Activated naive CD4-positive, alpha-beta T cell treated with anti-CD3 and anti-CD28 coated beads, Interleukin-2, amount 50 U/mL, for 24 hours (primary cell): ENCODE measurements at regions not wholly inside any gene's neighbourhood (a gene's known extent, or its start where the extent isn't known, plus 50 kb on each side); places are given as distances from the start of the nearest gene placed in this dataset.
"Not testable (repeated sequence)": the region's sequence is repeated elsewhere in the genome, so short reads cannot be mapped to it uniquely, and the experiment has no call there.

Experiments
- H3K27ac Mint-ChIP-seq: one replicate; pipeline ENCODE4 v1.8.0; 2021; ENCODE audit warnings: mild to moderate bottlenecking, mixed read lengths
- H3K27me3 Mint-ChIP-seq: one replicate; pipeline ENCODE4 v1.8.0; 2021; ENCODE audit warnings: mixed read lengths
- H3K36me3 Mint-ChIP-seq: one replicate; pipeline ENCODE4 v1.8.0; 2021; ENCODE audit warnings: mixed read lengths
- H3K4me1 Mint-ChIP-seq: one replicate; pipeline ENCODE4 v1.8.0; 2021; ENCODE audit warnings: mixed read lengths
- H3K4me3 Mint-ChIP-seq: one replicate; pipeline ENCODE4 v1.8.0; 2021; ENCODE audit warnings: mild to moderate bottlenecking, mixed read lengths
- H3K9me3 Mint-ChIP-seq: one replicate; pipeline ENCODE4 v1.8.0; 2021; ENCODE audit warnings: mixed read lengths

DNA sequence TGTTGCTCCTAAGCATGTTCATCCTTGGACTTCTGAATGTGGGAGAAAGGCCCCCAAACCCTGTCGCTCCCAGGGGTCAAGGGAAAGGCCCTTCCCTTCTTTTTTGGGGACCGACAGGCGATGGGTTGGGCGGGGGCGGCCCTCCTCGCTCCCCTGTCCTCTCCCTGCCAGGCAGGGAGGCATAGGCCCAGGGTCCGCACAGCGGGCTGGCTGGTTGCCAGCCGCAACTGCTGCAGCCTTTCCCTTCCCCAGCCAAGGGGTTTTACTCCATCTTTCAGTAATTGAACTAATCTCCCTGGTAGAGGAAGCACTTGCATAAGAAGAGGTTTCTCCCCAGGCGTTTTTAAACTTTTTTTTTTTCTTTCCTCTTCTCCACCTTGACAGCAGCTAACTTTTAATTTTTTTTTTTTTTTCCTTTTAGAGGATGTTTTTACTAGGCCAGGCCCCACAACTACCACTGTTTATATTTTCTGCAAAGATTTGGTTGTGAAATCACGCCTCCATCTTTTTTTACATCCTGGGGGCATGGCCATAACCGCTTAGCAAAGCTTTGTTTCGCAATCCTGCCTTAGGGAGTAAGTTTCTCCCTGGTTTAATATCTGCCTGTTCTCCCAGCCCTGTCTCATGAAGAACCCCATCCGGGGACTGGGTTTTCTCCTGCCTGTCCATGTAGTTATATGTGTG, 216.9 kb upstream of the ZNF608 start:
- H3K36me3 Mint-ChIP-seq: no peaks in the 10 kb centered on the region
- H3K4me3 Mint-ChIP-seq: no peak overlapping the region
- H3K4me1 Mint-ChIP-seq: no peaks in the 10 kb centered on the region
- no peaks in the 10 kb centered on the region for H3K9me3 Mint-ChIP-seq
- H3K27me3 Mint-ChIP-seq: no peaks in the 10 kb centered on the region
- H3K27ac Mint-ChIP-seq: no peak overlapping the region

DNA sequence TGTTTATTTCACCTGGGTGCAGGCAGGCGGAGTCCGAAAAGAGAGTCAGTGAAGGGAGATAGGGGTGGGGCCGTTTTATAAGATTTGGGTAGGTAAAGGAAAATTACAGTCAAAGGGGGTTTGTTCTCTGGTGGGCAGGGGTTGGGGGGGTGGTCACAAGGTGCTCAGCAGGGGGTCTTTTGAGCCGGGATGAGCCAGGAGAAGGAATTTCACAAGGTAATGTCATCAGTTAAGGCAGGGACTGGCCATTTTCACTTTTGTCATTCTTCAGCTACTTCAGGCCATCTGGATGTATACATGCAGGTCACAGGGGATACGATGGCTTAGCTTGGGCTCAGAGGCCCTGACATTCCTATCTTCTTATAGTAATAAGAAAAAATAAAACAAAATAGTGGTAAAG, 220.3 kb upstream of the ZNF608 start:
- not testable (repeated sequence) for H3K27ac Mint-ChIP-seq, H3K9me3 Mint-ChIP-seq, H3K36me3 Mint-ChIP-seq

DNA sequence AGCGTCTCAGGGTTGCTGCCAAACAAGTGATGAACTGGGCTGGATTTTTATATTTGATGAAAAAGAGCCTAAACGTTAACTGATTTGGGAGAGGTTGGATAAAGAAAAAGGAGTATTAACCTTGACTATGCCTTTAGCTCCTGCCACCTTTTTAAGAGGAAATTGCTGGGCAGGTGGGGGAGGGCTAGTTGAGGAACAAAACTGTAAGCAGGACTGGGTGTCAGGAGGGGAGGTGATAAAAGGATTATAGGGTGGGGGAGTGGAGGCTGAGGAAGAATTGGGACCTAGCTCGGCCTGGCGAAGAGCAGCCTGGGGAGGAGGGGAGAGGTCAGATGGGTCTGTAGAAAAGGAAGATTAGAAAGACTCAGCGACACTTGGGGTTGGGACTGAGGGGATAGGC, 223.9 kb upstream of the ZNF608 start:
- H3K4me3 Mint-ChIP-seq, H3K27ac Mint-ChIP-seq, H3K9me3 Mint-ChIP-seq, H3K27me3 Mint-ChIP-seq, H3K4me1 Mint-ChIP-seq, H3K36me3 Mint-ChIP-seq: not testable (repeated sequence)

More for the DNA sequence above, 220.3 kb upstream of the ZNF608 start:
- H3K4me3 Mint-ChIP-seq, H3K27me3 Mint-ChIP-seq, H3K4me1 Mint-ChIP-seq: not testable (repeated sequence)

DNA sequence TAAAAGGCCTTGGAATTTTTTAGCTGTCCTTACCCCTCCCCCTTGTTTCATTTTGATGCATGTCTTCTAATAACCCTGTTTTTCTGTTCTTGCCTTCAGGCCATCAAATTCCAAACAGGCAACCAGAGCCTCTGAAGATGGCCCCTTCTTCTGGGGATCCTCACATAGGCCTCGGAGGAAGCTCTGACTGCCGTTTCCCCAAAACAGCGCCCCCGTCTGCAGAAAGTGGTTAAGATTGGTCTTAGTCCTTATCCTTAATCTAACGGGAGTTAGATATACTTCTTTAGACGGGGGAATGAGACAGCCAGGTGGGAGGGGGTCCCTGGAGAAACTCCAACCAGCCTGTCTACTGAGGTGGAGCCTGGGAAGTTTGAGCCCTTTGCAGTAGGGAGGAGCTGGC, 226.3 kb upstream of the ZNF608 start:
- Mint-ChIP-seq H3K4me3 (no peak overlapping the region), H3K36me3 (no peaks in the 10 kb centered on the region), H3K9me3 (no peaks in the 10 kb centered on the region), H3K4me1 (no peaks in the 10 kb centered on the region), H3K27ac (no peak overlapping the region), H3K27me3 (no peaks in the 10 kb centered on the region)

DNA sequence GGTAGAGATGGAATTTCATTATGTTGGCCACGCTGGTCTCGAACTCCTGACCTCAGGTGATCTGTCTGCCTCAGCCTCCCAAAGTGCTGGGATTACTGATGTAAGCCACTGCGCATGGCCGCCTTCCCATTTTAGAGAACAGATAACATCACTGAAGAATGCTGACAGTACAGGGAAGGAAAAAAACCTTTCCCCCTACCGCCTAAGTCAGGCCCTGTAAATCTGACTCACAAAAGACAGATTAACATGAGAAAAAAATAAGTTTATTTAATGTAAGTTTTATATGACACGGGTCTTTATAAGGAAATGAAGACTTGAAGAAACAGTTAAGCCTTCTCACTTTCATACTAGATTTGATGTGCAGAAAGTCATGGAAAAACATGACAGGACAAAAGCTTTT, 227.2 kb upstream of the ZNF608 start:
- Mint-ChIP-seq H3K4me3 (no peak overlapping the region), H3K9me3 (no peaks in the 10 kb centered on the region), H3K27me3 (no peaks in the 10 kb centered on the region), H3K27ac (no peak overlapping the region), H3K4me1 (no peaks in the 10 kb centered on the region), H3K36me3 (no peaks in the 10 kb centered on the region)

DNA sequence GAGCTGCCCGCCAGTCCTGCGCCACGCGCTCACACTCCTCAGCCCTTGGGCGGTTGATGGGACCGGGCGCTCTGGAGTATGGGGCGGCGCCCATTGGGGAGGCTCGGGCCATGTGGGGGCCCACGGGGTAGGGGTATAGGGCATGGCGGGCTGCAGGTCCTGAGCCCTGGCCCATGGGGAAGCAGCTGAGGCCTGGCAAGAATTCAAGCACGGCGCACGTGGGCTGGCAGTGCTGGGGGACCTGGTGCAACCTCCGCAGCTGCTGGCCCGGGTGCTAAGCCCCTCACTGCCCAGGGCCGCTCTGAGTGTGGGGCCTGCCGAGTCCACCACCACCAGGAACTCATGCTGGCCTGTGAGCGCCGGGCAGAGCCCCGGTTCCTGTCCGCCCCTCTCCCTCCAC, 229.6 kb upstream of the ZNF608 start:
- Mint-ChIP-seq H3K36me3 (no peaks in the 10 kb centered on the region), H3K27ac (no peak overlapping the region), H3K27me3 (no peaks in the 10 kb centered on the region), H3K9me3 (no peaks in the 10 kb centered on the region), H3K4me1 (no peaks in the 10 kb centered on the region), H3K4me3 (no peak overlapping the region)

DNA sequence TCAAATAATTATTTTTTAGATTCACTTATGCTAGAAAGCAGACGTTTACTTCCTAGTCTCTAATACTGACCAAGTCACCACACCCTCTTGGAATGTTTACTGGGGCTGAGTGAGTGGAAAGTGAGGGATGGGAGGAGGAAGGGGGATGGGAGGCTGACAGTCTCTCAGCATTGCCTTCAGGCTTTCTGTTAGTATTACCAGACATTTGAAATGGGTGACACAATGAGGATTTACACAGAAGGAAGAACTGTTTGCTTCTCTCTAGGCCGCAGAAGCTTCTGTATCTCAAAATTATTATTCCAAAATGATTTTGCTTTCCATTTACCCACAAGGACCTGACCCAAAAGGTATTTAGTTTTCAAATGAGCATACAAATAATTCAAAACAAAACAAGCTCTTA, 232.8 kb upstream of the ZNF608 start:
- Mint-ChIP-seq H3K36me3 (no peaks in the 10 kb centered on the region), H3K4me3 (no peak overlapping the region), H3K27me3 (no peaks in the 10 kb centered on the region), H3K9me3 (peaks cover 2% of the 10 kb centered on the region), H3K27ac (no peak overlapping the region), H3K4me1 (no peaks in the 10 kb centered on the region)

DNA sequence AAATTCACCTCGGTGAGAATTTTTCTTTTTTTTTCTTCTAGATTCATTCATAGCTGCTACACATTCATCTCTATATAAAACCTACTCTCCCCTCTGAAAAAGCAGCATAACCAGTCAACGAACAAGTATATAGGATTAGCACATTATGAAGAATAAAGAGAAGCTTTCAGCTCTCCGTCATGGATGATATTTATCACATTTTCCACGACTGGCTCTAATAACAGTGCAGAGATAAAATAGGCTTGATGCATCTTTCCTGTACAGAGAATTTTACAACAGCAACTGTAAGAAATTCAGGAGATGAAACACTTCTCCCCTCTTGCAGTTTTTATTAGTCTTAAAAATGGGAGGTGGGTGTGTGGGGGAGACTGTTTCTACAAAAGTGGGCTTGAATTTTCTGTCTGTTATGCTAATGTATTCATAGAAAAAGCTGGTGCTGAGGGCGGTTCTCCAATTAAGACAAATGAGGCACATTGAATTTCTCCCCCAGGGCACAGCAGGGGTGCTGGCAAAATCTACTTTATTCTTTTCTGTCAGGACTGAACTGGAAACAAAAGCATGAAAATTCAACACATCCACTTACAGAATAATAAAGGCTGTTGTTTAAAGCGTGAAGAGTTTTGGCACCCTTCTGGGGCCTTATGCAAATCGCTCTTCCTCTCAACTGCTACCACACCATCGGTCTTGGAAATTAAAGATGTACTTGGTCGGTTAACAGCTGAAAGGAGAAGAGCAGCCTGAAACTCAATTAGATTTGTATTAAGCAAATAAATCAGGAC, 233.9 kb upstream of the ZNF608 start:
- no peak overlapping the region for H3K4me3 Mint-ChIP-seq
- no peak overlapping the region for H3K27ac Mint-ChIP-seq

DNA sequence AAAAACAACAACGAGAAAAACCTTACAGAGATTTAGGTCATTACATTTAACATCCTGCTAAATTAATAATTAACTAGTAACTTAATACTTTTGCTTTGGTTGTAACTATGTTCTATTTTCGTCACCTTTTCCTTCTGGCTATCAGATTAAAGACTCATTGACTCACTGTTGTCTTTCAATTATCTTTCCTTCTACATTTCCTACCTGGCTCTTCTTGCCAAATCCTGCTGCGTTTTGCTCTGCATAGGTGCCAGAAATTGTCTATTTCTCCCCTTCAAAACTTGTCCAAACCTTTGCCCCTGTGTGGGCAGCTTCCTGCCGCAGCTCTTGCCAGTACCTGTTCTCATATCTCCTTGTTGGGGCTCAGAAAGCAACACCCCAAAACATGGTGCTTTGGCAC, 235.5 kb upstream of the ZNF608 start:
- Mint-ChIP-seq H3K4me3 (no peak overlapping the region), H3K4me1 (no peaks in the 10 kb centered on the region)

More for the DNA sequence above, 233.9 kb upstream of the ZNF608 start:
- Mint-ChIP-seq H3K27me3 (no peaks in the 10 kb centered on the region), H3K9me3 (peaks cover 12% of the 10 kb centered on the region), H3K4me1 (no peaks in the 10 kb centered on the region), H3K36me3 (no peaks in the 10 kb centered on the region)

DNA sequence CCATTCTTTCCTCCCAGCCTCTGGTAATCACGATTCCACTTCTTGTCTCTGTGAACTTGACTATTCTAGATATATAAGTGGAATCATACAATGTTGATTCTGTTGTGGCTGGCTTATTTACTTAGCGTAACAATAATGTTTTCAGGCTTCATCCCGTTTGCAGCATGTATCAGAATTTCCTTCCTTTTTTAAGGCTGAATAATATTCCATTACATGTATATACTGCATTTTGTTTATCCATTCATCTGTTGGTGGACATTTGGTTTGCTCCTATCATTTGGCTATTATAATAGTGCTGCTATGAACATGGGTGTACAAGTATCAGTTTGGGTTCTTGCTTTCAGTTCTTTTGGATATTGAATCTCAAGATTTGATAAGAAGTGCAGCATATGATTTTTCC, 239.7 kb upstream of the ZNF608 start:
- H3K27me3 Mint-ChIP-seq: no peaks in the 10 kb centered on the region
- peaks cover 12% of the 10 kb centered on the region for H3K9me3 Mint-ChIP-seq
- no peak overlapping the region for H3K4me3 Mint-ChIP-seq
- H3K4me1 Mint-ChIP-seq: no peaks in the 10 kb centered on the region
- H3K36me3 Mint-ChIP-seq: no peaks in the 10 kb centered on the region
- no peak overlapping the region for H3K27ac Mint-ChIP-seq

More for the DNA sequence above, 235.5 kb upstream of the ZNF608 start:
- Mint-ChIP-seq H3K27me3 (no peaks in the 10 kb centered on the region), H3K9me3 (peaks cover 12% of the 10 kb centered on the region), H3K27ac (no peak overlapping the region), H3K36me3 (no peaks in the 10 kb centered on the region)

DNA sequence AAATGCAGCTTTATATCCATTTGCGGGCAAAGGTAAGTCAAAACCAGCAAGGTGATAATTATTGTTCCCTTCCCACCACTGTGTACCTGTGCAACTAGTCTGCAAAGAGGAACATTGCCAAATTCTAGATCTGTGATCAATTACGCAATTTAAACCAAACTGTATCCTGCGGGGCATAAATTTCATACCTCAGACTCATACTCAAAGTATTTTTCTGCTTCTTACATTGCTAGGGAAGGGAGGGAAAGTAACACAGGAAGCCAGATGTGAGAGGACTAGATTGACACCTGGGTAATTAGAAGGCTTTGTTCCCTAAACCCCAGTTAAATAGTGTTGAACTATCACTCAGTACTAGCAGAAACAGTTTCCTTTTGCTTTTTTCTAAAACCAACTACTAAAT, 240.2 kb upstream of the ZNF608 start:
- Mint-ChIP-seq H3K9me3 (peaks cover 12% of the 10 kb centered on the region), H3K4me3 (no peak overlapping the region), H3K4me1 (no peaks in the 10 kb centered on the region), H3K27ac (no peak overlapping the region), H3K36me3 (no peaks in the 10 kb centered on the region), H3K27me3 (no peaks in the 10 kb centered on the region)

DNA sequence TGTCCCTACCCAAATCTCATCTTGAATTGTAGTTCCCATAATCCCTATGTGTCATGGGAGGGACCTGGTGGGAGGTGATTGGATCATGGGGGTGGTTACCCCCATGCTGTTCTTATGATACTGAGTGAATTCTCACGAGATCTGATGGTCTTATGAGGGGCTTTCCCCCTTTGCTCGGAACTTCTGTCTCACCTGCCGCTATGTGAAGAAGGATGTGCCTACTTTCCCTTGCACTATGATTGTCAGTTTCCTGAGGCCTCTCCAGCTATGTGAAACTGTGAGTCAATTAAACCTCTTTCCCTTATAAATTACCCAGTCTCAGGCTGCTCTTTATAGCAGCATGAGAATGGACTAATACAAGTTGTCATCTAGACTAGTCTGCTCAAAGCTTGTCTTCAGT, 241.3 kb upstream of the ZNF608 start:
- not testable (repeated sequence) for H3K27me3 Mint-ChIP-seq, H3K4me1 Mint-ChIP-seq, H3K27ac Mint-ChIP-seq, H3K4me3 Mint-ChIP-seq, H3K36me3 Mint-ChIP-seq
- H3K9me3 Mint-ChIP-seq: peaks cover 12% of the 10 kb centered on the region

DNA sequence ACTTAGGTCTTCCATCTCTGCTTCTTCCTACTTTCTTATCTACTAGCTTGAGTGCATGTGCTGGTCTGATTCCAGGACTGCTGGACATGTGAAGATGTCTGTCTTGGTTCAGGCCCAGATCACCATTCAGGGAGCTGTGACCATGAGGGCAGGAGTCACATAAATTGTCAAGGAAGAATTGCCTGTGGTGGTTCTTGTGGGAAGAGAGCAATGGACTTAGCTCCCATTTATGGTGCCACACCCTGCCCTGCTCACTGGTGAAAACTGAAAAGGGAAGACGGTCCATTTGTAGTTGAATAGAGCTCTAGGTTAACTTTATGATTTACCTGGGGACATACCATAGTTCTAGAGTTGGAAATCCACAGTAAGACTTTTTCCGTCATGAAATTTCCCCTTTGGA, 244.3 kb upstream of the ZNF608 start:
- no peaks in the 10 kb centered on the region for H3K4me1 Mint-ChIP-seq
- H3K9me3 Mint-ChIP-seq: no peaks in the 10 kb centered on the region
- no peak overlapping the region for H3K27ac Mint-ChIP-seq
- H3K4me3 Mint-ChIP-seq: no peak overlapping the region
- H3K36me3 Mint-ChIP-seq: no peaks in the 10 kb centered on the region
- H3K27me3 Mint-ChIP-seq: no peaks in the 10 kb centered on the region

DNA sequence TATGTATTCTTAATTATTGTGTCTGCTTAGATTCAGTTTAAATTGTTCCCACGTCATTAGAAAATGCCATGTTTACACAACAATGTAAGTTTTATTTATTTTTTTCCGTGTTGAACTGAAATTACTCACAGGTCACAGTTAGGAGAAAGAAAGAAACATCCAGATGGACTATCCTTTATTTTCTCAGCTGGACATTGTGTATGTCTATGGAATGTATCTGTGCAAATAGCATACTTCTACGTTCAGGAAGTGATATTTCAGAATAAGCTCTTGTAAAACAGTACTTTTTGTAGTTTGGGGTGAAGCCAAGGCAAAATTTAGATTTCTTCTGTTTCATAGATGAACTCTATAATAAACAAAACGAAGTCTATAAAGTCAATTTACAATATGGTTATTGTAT, 249.0 kb upstream of the ZNF608 start:
- no peaks in the 10 kb centered on the region for H3K9me3 Mint-ChIP-seq
- H3K4me3 Mint-ChIP-seq: no peak overlapping the region
- H3K4me1 Mint-ChIP-seq: no peaks in the 10 kb centered on the region
- H3K36me3 Mint-ChIP-seq: no peaks in the 10 kb centered on the region
- no peak overlapping the region for H3K27ac Mint-ChIP-seq
- no peaks in the 10 kb centered on the region for H3K27me3 Mint-ChIP-seq

DNA sequence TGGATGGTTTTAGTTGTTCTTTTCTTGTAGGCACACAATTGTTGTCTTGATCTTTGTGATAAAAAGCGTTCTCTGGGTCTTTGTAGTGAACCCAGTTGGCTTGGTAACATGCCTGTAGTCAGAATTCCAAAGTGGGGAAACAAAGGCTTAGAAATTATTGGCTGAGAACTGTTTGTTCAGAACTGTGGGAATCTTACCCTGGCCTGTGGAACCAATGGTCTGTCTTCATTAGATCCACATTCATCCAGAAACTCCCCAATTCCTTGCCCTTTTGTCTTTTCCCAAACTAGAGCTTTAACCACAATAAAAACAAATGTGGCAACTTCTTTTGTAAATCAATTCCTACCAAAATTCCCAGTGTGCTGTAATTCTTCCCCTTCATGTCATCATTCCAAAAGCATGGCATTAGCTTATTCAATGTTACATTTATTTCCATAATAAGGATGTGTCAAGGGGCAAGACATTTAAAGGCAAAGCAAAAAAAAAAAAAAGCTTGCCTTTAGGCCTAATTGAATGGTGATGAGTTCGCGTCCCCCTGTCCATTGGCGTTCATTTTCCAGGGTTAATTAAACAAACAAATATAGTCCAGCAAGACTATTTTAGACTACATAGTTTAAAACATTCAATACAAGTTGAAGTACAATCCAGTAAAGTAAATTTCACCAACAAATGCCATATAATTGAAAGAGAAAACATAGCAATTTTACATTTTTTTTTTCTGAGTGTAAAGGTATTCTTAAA, 249.8 kb upstream of the ZNF608 start:
- no peaks in the 10 kb centered on the region for H3K4me1 Mint-ChIP-seq
- no peak overlapping the region for H3K4me3 Mint-ChIP-seq
- peaks cover 3% of the 10 kb centered on the region for H3K9me3 Mint-ChIP-seq
- no peaks in the 10 kb centered on the region for H3K36me3 Mint-ChIP-seq
- no peak overlapping the region for H3K27ac Mint-ChIP-seq
- H3K27me3 Mint-ChIP-seq: no peaks in the 10 kb centered on the region

DNA sequence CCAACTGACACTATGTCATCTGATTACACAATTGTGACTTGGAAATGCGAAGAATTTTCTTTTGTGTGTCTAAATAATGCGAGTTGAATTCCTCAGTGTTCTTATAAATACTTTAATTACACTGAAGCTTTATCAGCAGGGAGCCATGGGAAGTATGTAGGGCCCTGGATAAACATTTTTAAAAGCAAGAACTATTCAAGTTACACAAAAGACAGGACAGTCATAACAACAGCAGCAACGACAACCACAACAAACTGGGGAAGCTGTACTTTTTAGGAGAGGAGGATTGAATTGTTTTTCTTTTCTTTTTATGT, 250.3 kb upstream of the ZNF608 start:
- Mint-ChIP-seq H3K4me3 (no peak overlapping the region), H3K27ac (no peak overlapping the region), H3K9me3 (peaks cover 6% of the 10 kb centered on the region), H3K4me1 (no peaks in the 10 kb centered on the region), H3K27me3 (no peaks in the 10 kb centered on the region), H3K36me3 (no peaks in the 10 kb centered on the region)
